GM18951 (cell line): ENCODE measurements at regions not wholly inside any gene's neighbourhood (a gene's known extent, or its start where the extent isn't known, plus 50 kb on each side); places are given as distances from the start of the nearest gene placed in this dataset.

ENCODE experiments used
- POLR2A ChIP-seq: IDR thresholded peaks from 4 replicates; pipeline ENCODE4 v1.6.1; 2011; ENCODE audit warnings: mild to moderate bottlenecking; ENCODE audit not compliant: insufficient read length, insufficient read depth; ENCODE audit errors: extremely low read depth
- in situ Hi-C: fragments of 300-500 bp; cut with MboI; formaldehyde crosslinking; loops from one replicate; pipeline ENCODE4 v1.12.0; 2022; ENCODE audit warnings: low sequenced_read_pairs, mixed read lengths, inconsistent platforms; ENCODE audit not compliant: unreplicated experiment

DNA sequence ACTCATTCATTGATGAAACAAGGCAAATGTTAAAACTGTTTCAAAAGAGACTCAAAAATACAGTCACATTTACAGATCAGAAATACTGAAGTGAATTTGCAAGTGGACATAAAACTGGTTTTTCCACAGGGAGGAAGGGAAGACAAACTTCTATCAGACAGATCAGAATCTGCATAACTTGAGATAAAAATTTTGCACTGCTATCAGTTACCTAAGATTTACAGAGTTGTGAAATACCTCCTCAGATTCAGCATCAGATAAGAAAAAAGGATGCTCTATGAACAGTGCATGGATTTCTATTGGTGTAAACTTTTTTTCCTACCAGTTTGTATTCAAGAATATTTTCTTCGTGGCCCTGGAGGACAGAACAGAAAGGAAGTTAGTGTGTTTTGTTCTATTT lies 575.4 kb downstream of the RWDD3 start:
- in situ Hi-C loops = no loop called here

DNA sequence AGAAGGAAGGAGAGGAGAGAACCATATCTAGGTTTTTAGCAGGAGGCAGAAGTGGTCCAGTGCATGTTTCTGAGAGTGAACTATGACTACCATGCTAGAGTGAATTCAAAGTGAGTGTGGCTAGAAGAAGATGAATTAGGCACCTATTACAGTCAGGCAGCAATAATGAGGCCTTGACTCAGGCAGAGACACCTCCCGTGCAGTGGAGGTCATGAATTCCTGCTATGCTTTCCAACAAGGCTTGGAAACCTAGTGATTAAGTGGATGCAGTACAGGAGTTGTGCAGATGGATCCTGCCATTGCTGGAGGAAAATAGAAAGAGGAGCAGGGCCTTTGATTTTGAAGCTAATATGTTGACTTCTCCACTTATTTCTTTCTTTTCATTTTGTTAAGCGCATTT lies 581.5 kb downstream of the RWDD3 start:
- in situ Hi-C loops = no loop called here
- no peak for TF ChIP-seq POLR2A

More for the DNA sequence above, 575.4 kb downstream of the RWDD3 start:
- no peak for TF ChIP-seq POLR2A

DNA sequence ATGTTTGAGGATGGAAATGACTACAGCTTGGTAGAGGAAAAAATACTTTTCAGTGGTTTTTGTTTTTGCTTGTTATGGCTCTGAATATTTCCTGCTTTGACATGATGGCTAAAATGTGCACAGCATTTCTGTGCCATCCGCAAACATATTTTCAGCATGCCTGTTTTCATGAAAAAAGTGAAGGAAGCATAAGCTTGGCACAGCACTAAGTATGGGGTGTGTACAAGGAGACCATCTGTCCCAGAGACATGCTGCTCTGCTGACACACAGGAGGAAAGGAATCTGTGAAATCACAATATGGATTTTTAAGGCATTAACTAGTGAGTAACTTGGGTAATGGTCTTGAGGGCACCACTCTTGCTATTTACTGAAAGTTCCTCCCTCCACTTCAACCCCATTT lies 595.5 kb downstream of the RWDD3 start:
- TF ChIP-seq POLR2A = no peak
- in situ Hi-C loops = no loop called here

DNA sequence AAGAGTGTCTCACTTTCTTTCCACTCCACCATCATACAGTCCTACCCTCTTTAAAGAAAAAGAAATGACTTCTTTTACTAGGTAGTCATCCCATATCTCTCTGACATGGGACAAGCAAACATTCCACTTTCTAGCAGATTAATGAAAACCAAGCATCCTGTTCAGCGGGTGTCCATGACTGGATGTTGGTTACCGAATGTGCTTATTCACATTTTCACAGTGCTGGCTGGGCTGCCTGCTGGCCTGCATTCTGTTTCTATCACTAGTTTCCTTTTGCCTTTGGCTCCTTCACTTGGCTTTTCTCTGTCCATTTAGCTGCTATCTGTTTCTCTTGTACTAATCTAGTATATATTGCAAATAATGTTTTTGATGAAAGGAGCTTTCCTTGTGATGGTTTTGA lies 598.4 kb downstream of the RWDD3 start:
- in situ Hi-C loops = no loop called here
- no peak for TF ChIP-seq POLR2A

DNA sequence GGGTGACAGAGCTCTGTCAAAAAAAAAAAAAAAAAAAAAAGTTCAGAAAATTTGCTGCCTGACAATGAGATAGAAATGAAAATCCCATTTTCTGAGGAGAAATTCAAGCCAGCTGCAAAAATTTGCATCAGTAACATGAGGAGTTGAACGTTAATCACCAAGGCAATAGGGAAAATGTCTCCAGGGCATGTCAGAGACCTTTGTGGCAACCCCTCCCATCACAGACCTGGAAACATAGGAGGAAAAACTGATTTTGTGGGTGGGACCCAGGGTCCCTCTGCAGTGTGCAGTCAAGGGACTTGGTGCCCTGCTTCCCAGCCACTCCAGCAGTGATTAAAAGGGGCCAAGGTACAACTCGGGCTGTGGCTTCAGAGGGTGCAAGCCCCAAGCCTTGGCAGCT lies 615.4 kb downstream of the RWDD3 start:
- no peak for TF ChIP-seq POLR2A

DNA sequence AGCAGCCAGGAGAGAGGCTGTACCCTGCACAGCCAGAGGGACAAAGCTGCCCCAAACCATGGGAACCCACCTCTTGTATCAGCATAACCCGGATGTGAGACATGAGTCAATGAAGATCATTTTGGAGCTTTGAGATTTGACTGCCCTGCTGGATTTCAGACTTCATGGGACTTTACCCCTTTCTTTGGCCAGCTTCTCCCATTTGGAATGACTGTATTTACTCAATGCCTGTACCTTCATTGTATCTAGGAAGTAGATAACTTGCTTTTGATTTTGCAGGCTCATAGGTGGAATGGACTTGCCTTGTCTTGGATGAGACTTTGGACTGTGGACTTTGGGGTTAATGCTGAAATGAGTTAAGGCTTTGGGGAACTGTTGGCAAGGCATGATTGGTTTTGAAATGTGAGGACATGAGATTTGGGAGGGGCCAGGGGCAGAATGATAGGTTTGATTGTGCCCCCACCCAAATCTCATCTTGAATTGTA lies 616.2 kb downstream of the RWDD3 start:
- no peak for TF ChIP-seq POLR2A
- in situ Hi-C loops = no loop called here

More for the DNA sequence above, 615.4 kb downstream of the RWDD3 start:
- in situ Hi-C loops = no loop called here

DNA sequence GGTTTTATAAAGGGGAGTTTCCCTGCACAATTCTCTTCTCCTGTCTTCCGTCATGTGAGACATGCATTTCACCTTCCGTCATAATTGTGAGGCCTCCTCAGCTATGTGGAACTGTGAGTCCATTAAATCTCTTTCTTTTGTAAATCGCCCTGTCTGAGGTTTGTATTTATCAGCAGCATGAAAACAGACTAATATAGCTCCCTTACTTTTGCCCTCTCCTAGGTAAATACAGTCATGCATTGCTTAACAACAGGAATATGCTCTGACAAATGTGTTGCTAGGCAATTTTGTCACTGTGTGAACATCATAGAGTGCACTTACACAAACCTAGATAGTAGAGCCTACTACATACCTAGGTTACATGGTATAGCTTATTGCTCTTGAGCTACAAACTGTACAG lies 616.8 kb downstream of the RWDD3 start:
- no peak for TF ChIP-seq POLR2A
- in situ Hi-C loops = no loop called here

DNA sequence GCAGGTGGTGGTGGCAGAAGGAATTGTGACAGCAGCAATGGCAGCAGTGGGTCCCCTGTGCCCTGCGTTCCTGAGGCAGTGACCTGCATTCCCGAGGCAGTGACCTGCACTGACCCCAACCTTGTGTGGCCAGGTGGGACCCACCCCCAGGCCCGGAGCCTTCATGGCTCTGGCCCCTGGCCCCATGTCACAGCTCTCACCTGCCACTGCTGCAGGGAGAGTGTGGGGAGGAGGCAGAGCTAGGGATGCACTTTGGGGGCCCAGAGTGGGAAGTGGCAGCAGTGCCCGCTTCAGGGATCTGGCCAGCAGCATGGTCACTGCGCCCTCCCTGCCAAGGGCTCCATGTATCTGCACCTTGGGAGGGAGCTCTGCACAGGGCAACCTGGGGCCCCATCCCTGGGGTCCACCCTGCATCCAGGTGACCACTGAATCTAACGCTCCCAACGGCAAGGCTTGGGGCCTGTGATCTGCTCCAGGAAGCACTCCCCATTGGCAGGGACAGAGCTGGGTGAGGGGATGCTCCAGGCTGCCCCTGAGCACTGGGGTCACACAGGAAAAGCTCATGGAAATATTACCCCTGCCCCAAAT lies 618.6 kb downstream of the RWDD3 start:
- in situ Hi-C loops = no loop called here
- TF ChIP-seq POLR2A = no peak

DNA sequence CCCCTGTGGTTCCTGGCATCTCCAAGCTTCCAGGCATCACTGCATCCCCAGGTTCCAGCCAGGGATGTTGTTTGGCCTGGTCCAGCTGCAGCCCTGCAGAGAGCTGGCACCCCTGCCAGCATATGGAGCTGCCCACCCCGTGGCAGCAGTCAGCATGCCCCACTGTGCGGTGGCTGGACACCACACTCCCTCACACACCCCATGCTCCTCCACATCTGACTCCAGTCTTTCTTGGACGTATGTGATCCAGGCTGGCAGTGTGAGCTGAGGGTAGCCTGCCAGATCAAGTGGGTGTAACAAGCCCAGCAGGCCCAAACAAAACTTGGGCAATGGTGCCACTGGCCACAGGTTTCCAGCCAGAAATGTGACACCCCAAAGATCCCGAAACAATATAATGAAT lies 620.4 kb downstream of the RWDD3 start:
- TF ChIP-seq POLR2A = no peak

DNA sequence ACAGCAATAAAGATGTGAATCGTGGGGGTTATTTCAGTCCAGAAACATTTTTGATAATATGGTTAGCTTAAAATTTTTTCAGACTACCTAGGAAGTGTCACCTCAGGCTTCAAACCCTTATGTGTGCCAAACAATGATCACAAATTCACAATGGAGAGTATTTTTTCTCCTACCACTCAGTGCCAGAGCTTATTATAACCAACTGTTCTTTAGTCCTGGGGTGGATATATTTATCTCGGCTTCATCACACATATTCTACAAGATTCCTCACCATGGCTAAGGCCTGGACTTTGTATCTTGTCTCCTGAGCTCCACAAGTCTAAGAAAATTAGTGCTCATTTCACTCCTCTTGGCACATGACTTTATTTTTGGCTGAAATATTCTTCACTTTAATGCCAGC lies 629.1 kb downstream of the RWDD3 start:
- no peak for TF ChIP-seq POLR2A
- in situ Hi-C loops = no loop called here

More for the DNA sequence above, 620.4 kb downstream of the RWDD3 start:
- in situ Hi-C loops = no loop called here

DNA sequence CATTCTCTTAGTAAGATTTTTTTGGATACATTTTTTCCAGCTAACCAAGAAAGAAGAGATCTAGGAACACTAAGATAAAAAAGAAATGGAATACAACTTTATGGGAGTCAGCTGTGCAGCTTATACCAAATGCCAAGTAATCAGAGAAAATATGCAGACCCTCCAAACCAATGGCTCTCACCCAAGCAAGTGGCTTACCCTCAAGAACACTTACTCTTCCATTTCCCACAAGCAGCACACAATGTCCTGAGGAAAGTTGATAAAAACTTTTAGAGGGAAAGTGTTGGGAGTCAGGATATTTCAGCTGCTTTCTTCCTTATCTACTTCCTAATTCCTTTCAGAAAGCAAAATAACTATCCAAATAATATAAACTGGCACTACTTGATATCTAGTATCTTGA lies 631.8 kb downstream of the RWDD3 start:
- in situ Hi-C loops = no loop called here
- no peak for TF ChIP-seq POLR2A

DNA sequence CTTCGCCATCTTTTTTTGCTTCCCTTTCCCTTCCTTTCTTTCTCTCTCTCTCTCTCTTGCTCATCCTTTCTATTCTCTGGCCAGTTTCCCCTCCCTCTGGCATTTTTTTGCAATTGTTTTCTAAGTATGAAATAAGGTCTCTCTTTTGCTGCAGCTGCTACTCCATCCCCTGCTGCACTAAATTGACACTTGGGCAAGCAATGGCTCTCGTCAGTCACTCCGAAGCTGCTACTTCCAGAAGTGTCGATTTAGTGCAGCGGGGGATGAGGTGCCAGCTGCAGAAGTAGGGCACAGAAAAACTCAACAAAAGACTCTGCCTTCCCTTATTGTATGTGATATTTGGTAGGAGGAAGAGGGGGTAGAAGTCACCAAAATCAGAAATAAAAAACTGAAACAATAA lies 642.3 kb downstream of the RWDD3 start:
- TF ChIP-seq POLR2A = no peak
- in situ Hi-C loops = no loop called here

DNA sequence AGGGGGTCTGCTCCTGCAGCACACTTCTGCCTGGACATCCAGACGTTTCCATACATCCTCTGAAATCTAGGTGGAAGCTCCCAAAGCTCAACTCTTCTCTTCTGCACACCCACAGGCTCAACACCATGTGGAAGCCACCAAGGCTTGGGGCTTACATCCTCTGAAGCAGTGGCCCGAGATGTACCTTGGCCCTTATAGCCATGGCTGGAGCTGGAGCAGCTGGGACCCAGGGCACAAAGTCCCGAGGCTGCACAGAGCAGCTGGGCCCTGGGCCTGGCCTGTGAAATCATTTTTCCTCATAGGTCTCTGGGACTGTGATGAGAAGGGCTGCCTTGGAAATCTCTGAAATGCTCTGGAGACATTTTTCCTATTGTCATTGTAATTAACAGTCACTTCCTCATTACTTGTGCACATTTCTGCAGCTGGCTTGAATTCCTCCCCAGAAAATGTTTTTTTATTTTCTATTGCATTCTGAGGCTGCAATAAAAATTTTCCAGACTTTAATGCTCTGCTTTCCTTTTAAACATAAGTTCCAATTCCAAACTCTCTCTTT lies 645.6 kb downstream of the RWDD3 start:
- in situ Hi-C loops = no loop called here
- TF ChIP-seq POLR2A = no peak

DNA sequence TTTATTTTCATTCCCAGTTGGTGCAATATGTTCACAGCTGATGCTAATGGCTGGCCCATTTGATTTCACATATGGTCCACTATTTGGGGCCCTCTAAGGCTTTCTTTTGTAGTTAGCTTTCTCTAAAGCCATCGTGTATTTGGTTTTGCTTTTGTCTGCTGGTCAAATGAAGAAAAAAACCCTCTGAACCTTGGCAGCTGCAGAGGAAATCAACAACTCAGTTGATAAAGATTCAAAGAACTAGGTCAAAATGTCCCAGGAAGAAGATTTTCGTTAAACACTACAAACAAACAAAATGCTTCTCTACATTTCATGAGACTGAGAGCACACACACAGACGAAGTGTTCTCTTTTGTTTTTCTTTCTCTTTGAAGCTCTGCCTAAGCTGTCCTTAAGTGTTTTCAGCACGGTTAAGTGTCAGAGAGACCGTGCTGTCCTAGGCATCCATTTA lies 655.0 kb downstream of the RWDD3 start:
- TF ChIP-seq POLR2A = no peak
- in situ Hi-C loops = no loop called here
